ENCODE measurements at regions not wholly inside any gene's neighbourhood (a gene's known extent, or its start where the extent isn't known, plus 50 kb on each side); places are given as distances from the start of the nearest gene placed in this dataset.

DNA sequence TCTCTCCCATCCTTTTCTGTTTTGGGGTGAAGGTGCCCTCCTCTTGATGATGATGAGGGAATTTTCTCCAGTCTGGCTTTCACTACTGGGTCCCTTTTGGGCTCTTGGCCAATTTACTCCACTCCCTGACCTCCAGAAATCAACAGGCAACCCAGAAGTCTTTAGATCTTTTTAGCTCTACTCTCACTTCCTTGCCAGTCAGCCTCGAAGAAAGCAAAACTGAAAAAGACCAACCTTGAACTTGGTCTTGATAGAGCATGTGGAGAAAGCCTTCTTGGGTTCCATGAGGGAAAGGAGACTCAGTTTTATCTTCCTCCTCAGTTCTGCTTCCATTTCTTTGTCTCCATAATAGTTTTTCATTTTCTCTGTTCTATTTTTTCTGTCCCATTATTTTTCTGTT is 91.4 kb upstream of the NPVF start:
- TF ChIP-seq TAF1 (IDR thresholded peaks at IDR 0.05; ENCODE audit: low read depth) = no peak
- TF ChIP-seq, protein P1, sequence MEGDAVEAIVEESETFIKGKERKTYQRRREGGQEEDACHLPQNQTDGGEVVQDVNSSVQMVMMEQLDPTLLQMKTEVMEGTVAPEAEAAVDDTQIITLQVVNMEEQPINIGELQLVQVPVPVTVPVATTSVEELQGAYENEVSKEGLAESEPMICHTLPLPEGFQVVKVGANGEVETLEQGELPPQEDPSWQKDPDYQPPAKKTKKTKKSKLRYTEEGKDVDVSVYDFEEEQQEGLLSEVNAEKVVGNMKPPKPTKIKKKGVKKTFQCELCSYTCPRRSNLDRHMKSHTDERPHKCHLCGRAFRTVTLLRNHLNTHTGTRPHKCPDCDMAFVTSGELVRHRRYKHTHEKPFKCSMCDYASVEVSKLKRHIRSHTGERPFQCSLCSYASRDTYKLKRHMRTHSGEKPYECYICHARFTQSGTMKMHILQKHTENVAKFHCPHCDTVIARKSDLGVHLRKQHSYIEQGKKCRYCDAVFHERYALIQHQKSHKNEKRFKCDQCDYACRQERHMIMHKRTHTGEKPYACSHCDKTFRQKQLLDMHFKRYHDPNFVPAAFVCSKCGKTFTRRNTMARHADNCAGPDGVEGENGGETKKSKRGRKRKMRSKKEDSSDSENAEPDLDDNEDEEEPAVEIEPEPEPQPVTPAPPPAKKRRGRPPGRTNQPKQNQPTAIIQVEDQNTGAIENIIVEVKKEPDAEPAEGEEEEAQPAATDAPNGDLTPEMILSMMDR (IDR thresholded peaks at IDR 0.05; ENCODE audit: poor library complexity, severe bottlenecking) = no peak

Measured in neural cell (in vitro differentiated cells).